Liver (tissue), 3 donors: ENCODE measurements at regions not wholly inside any gene's neighbourhood (a gene's known extent, or its start where the extent isn't known, plus 50 kb on each side); places are given as distances from the start of the nearest gene placed in this dataset.

Source experiments
- ATF3 ChIP-seq: IDR thresholded peaks from 2 replicates; pipeline ENCODE4 v1.6.1; 2016; ENCODE audit warnings: antibody characterized with exemption
- CTCF ChIP-seq: fragments of 150-350 bp; IDR thresholded peaks from 2 replicates; pipeline ENCODE4 v1.5.1; 2017; ENCODE audit warnings: improper control_type of control experiment, low read depth, low read length; ENCODE audit not compliant: missing input control
- EGR1 ChIP-seq, 2 donors: IDR thresholded peaks; 2 replicates each; pipeline ENCODE4 v1.6.1; 2016 to 2018; ENCODE audit warnings: antibody characterized with exemption in 2 of 2, low read depth in 2 of 2
- FOXA1 ChIP-seq: IDR thresholded peaks from 2 replicates; pipeline ENCODE4 v1.6.1; 2016; ENCODE audit warnings: antibody characterized with exemption
- GABPA ChIP-seq, 2 donors: IDR thresholded peaks in 1 of 2; conservative IDR thresholded peaks in 1 of 2; 2 replicates each; pipeline ENCODE4 v1.6.1; 2016; ENCODE audit warnings: antibody characterized with exemption in 2 of 2, mild to moderate bottlenecking in 1 of 2, moderate library complexity in 1 of 2
- RAD21 ChIP-seq, 2 donors: IDR thresholded peaks; 2 replicates each; pipeline ENCODE4 v1.6.1; 2016; ENCODE audit warnings: antibody characterized with exemption in 2 of 2, mild to moderate bottlenecking in 2 of 2
- REST ChIP-seq: IDR thresholded peaks from 2 replicates; pipeline ENCODE4 v1.6.1; 2016; ENCODE audit warnings: antibody characterized with exemption, mild to moderate bottlenecking
- RXRA ChIP-seq, 2 donors: IDR thresholded peaks; 2 replicates each; pipeline ENCODE4 v1.6.1; 2017 to 2018; ENCODE audit warnings: antibody characterized with exemption in 2 of 2, mild to moderate bottlenecking in 1 of 2
- SP1 ChIP-seq: IDR thresholded peaks from 2 replicates; pipeline ENCODE4 v1.6.1; 2018; ENCODE audit warnings: antibody characterized with exemption, mild to moderate bottlenecking
- YY1 ChIP-seq: IDR thresholded peaks from 2 replicates; pipeline ENCODE4 v1.6.1; 2016; ENCODE audit warnings: antibody characterized with exemption, mild to moderate bottlenecking
- ZBTB33 ChIP-seq: IDR thresholded peaks from 2 replicates; pipeline ENCODE4 v1.6.1; 2016; ENCODE audit warnings: antibody characterized with exemption
- donor health status: healthy.
- donor health status: healthy.

- TF ChIP-seq FOXA1: no peak
- TF ChIP-seq CTCF: no peak
- TF ChIP-seq YY1: no peak
- no peak for TF ChIP-seq GABPA (IDR thresholded peaks at IDR 0.05 in 1 of 2, conservative IDR thresholded peaks at IDR 0.05 in 1 of 2)
- TF ChIP-seq REST: no peak
- TF ChIP-seq RXRA (IDR thresholded peaks at IDR 0.05): no peak
- no peak for TF ChIP-seq ZBTB33
- TF ChIP-seq RAD21 (IDR thresholded peaks at IDR 0.05): no peak
- no peak for TF ChIP-seq ATF3
- TF ChIP-seq EGR1 (IDR thresholded peaks at IDR 0.05; ENCODE audit: low read depth in 2 of 2): no peak
- TF ChIP-seq SP1: no peak
Observed at GRCh38 chr5:99706160-99706559, 777.4 kb upstream of the CHD1 start.
